ENCODE measurements at regions not wholly inside any gene's neighbourhood (a gene's known extent, or its start where the extent isn't known, plus 50 kb on each side); places are given as distances from the start of the nearest gene placed in this dataset.

DNA sequence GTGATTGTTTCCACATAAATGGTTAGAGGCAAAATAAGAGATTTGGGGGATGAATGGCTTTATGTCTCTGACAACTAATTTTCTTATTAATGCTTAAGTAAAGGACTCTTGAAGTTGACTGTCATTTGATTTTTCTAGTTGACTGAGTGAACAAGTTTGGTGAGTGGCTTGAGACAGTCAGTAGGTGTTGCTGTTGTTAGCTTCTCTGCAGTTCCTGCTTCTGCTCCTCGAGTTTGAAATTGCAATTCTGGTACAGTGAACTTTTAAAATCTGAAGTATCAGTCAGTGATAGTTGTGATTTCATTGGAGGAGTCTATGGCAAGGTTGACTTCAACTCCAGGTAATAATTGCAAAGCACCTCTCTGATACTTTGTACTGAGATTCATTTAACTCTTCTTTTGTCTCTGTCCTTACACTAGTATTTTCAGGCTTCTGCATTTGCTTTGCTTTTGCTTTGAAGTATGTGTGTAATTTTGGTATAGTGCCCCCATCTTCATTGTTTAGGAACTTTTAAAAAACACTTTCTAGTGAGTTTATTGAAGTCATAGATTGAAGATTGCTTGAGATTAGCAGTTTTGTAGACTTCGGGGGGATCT lies 415.5 kb downstream of the PCNX1 start:
- ChIA-PET POLR2A (interaction anchor here (0.5 kb wide), 1 partner anchor 458 kb away, joined by 3 read pairs; no protein-coding TSS in a partner anchor), CTCF (interaction anchor here (0.6 to 1.9 kb wide), 3 partner anchors 81 to 160 kb away, joined by 3 to 5 read pairs (median 4); no protein-coding TSS in a partner anchor)
- Histone ChIP-seq H3K36me3 (ENCODE audit: insufficient read depth, low read length) (no peaks in the 10 kb centered on the region), H3K4me1 (ENCODE audit: insufficient read depth, low read length) (peaks cover 34% of the 10 kb centered on the region), H3K9me3 (ENCODE audit: control insufficient read depth in 1 of 2, insufficient read depth in 1 of 2, low read length in 2 of 2) (no peaks in the 10 kb centered on the region), H3K27ac (ENCODE audit: low read depth in 1 of 2, low read length in 2 of 2) (no peak overlapping the region), H3K27me3 (ENCODE audit: control insufficient read depth in 1 of 2, insufficient read depth in 2 of 2, low read length in 2 of 2) (no peaks in the 10 kb centered on the region), H3K4me3 (ENCODE audit: low read length) (no peak overlapping the region)
- ATAC-seq (ENCODE audit: poor library complexity) = no peak
- intact Hi-C loops (cut with DNase I, micrococcal nuclease) = loop anchor here (1.0 to 10.0 kb wide), 8 partner anchors 81 to 1925 kb away; partner anchors contain the start of genes COX16 (in 1 of the 2), ERH (in 1 of the 2), MAP3K9 (in 1 of the 2) and SLC39A9 (in 1 of the 2)
- TF ChIP-seq, protein P1, sequence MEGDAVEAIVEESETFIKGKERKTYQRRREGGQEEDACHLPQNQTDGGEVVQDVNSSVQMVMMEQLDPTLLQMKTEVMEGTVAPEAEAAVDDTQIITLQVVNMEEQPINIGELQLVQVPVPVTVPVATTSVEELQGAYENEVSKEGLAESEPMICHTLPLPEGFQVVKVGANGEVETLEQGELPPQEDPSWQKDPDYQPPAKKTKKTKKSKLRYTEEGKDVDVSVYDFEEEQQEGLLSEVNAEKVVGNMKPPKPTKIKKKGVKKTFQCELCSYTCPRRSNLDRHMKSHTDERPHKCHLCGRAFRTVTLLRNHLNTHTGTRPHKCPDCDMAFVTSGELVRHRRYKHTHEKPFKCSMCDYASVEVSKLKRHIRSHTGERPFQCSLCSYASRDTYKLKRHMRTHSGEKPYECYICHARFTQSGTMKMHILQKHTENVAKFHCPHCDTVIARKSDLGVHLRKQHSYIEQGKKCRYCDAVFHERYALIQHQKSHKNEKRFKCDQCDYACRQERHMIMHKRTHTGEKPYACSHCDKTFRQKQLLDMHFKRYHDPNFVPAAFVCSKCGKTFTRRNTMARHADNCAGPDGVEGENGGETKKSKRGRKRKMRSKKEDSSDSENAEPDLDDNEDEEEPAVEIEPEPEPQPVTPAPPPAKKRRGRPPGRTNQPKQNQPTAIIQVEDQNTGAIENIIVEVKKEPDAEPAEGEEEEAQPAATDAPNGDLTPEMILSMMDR (IDR thresholded peaks at IDR 0.05) = peak; percentile 52
- Mint-ChIP-seq H3K9me3 (no peaks in the 10 kb centered on the region), H3K4me1 (ENCODE audit: low read depth) (peaks cover 65% of the 10 kb centered on the region), H3K27ac (peak overlapping the region; percentile 89), H3K36me3 (ENCODE audit: low read depth) (no peaks in the 10 kb centered on the region), H3K4me3 (peak overlapping the region; percentile 94), H3K27me3 (no peaks in the 10 kb centered on the region)
- peak in 6 of 14 experiments; percentile 3 to 70 (median 44) for DNase-seq

DNA sequence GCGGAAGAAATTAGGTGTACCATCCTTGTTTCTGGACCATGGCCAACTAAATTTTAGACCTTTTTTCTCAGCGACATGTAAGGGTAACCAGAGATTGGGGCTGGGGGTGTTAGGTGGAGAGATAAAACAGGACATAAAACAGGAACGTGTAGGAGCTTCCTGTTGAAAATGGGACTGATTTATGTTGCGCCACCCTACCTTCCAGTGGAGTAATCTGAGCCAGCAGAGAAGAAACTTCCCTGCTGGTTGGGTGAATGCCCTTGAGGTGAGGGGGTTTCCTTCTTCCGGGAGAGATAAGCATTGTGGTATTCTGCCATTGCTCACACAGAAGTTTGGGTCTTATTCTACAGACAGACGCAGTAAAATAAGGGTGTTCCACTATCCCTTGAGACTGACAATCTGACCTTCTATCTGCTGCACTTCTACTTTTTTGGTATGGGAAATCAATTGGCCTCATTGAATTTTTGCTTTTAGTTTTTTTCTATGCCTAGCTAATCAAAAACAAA lies 417.6 kb downstream of the PCNX1 start:
- peak overlapping the region; percentile 59 for H3K4me3 Mint-ChIP-seq
- Histone ChIP-seq H3K27me3 (ENCODE audit: control insufficient read depth in 1 of 2, insufficient read depth in 2 of 2, low read length in 2 of 2) (no peaks in the 10 kb centered on the region), H3K4me1 (ENCODE audit: insufficient read depth, low read length) (peaks cover 30% of the 10 kb centered on the region), H3K9me3 (ENCODE audit: control insufficient read depth in 1 of 2, insufficient read depth in 1 of 2, low read length in 2 of 2) (no peaks in the 10 kb centered on the region), H3K4me3 (ENCODE audit: low read length) (no peak overlapping the region), H3K36me3 (ENCODE audit: insufficient read depth, low read length) (no peaks in the 10 kb centered on the region), H3K27ac (ENCODE audit: low read depth in 1 of 2, low read length in 2 of 2) (no peak overlapping the region)
- DNase-seq (peak in 7 of 14 experiments; percentile 5 to 86 (median 44)), ATAC-seq (ENCODE audit: poor library complexity) (no peak)
- H3K4me1 Mint-ChIP-seq (ENCODE audit: low read depth) = peaks cover 76% of the 10 kb centered on the region
- intact Hi-C loops (cut with DNase I, micrococcal nuclease) = loop anchor here (5.0 to 10.0 kb wide), 6 partner anchors 77 to 1928 kb away; partner anchors contain the start of genes COX16 (in 1 of the 2), ERH (in 1 of the 2), MAP3K9 (in 1 of the 2) and SLC39A9 (in 1 of the 2)
- H3K9me3 Mint-ChIP-seq = no peaks in the 10 kb centered on the region
- TF ChIP-seq, protein P1 (IDR thresholded peaks at IDR 0.05) = no peak
- ChIA-PET POLR2A (no interaction called here), CTCF (interaction anchor here (1.2 to 2.0 kb wide), 2 partner anchors 9 to 79 kb away, joined by 3 to 4 read pairs; no protein-coding TSS in a partner anchor)
- no peaks in the 10 kb centered on the region for H3K27me3 Mint-ChIP-seq
- peak overlapping the region; percentile 22 for H3K27ac Mint-ChIP-seq
- no peaks in the 10 kb centered on the region for H3K36me3 Mint-ChIP-seq (ENCODE audit: low read depth)

DNA sequence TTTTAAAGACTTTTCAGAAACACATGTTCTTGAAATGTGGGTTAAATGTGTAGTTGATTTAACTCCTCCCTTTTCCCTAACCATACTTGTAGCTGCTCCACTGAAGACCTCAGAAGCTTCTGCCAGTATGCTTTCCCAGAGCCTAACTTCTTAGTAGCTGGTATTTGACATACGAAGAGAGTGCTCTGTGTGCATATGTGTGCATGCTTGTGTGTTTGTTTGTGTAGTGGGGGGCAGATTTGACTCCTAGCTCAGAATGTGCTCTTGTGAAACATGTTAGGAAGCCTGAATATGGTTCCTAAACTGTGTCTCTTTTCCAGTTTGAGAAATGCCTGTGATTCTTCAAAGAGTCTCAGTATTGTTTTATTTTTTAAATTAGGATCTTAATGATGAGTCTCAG lies 420.4 kb downstream of the PCNX1 start:
- Histone ChIP-seq H3K27ac (ENCODE audit: low read depth in 1 of 2, low read length in 2 of 2) (no peak overlapping the region), H3K36me3 (ENCODE audit: insufficient read depth, low read length) (no peaks in the 10 kb centered on the region), H3K4me1 (ENCODE audit: insufficient read depth, low read length) (peaks cover 19% of the 10 kb centered on the region), H3K4me3 (ENCODE audit: low read length) (no peak overlapping the region), H3K9me3 (ENCODE audit: control insufficient read depth in 1 of 2, insufficient read depth in 1 of 2, low read length in 2 of 2) (no peaks in the 10 kb centered on the region), H3K27me3 (ENCODE audit: control insufficient read depth in 1 of 2, insufficient read depth in 2 of 2, low read length in 2 of 2) (no peaks in the 10 kb centered on the region)
- ATAC-seq (ENCODE audit: poor library complexity) (no peak), DNase-seq (no peak)
- intact Hi-C loops (cut with DNase I, micrococcal nuclease) = loop anchor here in 1 of 2 experiments (5.0 to 10.0 kb wide), 2 partner anchors 75 to 193 kb away; no protein-coding TSS in a partner anchor
- Mint-ChIP-seq H3K27me3 (no peaks in the 10 kb centered on the region), H3K36me3 (ENCODE audit: low read depth) (no peaks in the 10 kb centered on the region), H3K4me3 (no peak overlapping the region), H3K4me1 (ENCODE audit: low read depth) (peaks cover 82% of the 10 kb centered on the region), H3K27ac (no peak overlapping the region), H3K9me3 (no peaks in the 10 kb centered on the region)
- ChIA-PET CTCF (no interaction called here), POLR2A (no interaction called here)
- TF ChIP-seq, protein P1 (IDR thresholded peaks at IDR 0.05) = no peak
